ENCODE measurements at regions not wholly inside any gene's neighbourhood (a gene's known extent, or its start where the extent isn't known, plus 50 kb on each side); places are given as distances from the start of the nearest gene placed in this dataset.

DNA sequence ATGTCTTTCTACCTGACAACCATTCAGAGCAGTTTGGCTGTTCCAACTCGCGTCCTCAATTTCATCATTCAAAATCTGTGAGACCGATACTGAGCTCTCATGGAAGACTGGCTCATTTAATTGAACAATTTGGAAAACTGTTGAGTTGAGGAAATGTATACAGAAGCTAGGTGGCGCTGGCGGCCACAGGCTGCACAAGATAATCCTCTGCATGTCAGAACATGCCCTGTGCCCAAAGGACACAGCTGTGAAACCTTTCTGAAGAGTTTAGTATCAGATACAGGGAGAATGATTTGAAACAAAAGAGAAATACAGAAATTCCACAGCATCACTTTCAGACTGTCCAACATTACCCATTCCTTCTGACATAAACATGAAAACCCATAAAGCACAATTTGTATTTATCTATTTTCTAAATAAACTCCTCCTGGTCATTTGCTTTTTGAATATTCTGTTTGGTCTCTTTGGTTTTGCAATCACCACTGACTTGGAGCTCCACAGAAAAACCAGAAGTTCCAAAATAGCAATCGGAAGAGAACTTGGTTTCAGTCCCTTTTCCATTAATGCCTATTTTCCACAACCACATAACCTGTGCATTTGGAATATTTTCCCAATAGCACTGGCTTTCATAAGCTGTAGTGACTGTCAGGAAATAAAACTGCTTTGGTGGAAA lies 192.8 kb downstream of the MAP2K6 start (continued):
- TF ChIP-seq, protein P1, sequence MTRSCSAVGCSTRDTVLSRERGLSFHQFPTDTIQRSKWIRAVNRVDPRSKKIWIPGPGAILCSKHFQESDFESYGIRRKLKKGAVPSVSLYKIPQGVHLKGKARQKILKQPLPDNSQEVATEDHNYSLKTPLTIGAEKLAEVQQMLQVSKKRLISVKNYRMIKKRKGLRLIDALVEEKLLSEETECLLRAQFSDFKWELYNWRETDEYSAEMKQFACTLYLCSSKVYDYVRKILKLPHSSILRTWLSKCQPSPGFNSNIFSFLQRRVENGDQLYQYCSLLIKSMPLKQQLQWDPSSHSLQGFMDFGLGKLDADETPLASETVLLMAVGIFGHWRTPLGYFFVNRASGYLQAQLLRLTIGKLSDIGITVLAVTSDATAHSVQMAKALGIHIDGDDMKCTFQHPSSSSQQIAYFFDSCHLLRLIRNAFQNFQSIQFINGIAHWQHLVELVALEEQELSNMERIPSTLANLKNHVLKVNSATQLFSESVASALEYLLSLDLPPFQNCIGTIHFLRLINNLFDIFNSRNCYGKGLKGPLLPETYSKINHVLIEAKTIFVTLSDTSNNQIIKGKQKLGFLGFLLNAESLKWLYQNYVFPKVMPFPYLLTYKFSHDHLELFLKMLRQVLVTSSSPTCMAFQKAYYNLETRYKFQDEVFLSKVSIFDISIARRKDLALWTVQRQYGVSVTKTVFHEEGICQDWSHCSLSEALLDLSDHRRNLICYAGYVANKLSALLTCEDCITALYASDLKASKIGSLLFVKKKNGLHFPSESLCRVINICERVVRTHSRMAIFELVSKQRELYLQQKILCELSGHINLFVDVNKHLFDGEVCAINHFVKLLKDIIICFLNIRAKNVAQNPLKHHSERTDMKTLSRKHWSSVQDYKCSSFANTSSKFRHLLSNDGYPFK (CRISPR knock-in tag; IDR thresholded peaks at IDR 0.05; ENCODE audit: borderline replicate concordance), result no peak
- TF ChIP-seq, protein P2, sequence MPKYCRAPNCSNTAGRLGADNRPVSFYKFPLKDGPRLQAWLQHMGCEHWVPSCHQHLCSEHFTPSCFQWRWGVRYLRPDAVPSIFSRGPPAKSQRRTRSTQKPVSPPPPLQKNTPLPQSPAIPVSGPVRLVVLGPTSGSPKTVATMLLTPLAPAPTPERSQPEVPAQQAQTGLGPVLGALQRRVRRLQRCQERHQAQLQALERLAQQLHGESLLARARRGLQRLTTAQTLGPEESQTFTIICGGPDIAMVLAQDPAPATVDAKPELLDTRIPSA (CRISPR knock-in tag; IDR thresholded peaks at IDR 0.05; ENCODE audit: borderline replicate concordance), result no peak
- TF ChIP-seq, protein P3, sequence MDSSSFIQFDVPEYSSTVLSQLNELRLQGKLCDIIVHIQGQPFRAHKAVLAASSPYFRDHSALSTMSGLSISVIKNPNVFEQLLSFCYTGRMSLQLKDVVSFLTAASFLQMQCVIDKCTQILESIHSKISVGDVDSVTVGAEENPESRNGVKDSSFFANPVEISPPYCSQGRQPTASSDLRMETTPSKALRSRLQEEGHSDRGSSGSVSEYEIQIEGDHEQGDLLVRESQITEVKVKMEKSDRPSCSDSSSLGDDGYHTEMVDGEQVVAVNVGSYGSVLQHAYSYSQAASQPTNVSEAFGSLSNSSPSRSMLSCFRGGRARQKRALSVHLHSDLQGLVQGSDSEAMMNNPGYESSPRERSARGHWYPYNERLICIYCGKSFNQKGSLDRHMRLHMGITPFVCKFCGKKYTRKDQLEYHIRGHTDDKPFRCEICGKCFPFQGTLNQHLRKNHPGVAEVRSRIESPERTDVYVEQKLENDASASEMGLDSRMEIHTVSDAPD (CRISPR knock-in tag; IDR thresholded peaks at IDR 0.05), result no peak
- no peak for TF ChIP-seq SATB2 (CRISPR knock-in tag; IDR thresholded peaks at IDR 0.05)
- TF ChIP-seq, protein P4, sequence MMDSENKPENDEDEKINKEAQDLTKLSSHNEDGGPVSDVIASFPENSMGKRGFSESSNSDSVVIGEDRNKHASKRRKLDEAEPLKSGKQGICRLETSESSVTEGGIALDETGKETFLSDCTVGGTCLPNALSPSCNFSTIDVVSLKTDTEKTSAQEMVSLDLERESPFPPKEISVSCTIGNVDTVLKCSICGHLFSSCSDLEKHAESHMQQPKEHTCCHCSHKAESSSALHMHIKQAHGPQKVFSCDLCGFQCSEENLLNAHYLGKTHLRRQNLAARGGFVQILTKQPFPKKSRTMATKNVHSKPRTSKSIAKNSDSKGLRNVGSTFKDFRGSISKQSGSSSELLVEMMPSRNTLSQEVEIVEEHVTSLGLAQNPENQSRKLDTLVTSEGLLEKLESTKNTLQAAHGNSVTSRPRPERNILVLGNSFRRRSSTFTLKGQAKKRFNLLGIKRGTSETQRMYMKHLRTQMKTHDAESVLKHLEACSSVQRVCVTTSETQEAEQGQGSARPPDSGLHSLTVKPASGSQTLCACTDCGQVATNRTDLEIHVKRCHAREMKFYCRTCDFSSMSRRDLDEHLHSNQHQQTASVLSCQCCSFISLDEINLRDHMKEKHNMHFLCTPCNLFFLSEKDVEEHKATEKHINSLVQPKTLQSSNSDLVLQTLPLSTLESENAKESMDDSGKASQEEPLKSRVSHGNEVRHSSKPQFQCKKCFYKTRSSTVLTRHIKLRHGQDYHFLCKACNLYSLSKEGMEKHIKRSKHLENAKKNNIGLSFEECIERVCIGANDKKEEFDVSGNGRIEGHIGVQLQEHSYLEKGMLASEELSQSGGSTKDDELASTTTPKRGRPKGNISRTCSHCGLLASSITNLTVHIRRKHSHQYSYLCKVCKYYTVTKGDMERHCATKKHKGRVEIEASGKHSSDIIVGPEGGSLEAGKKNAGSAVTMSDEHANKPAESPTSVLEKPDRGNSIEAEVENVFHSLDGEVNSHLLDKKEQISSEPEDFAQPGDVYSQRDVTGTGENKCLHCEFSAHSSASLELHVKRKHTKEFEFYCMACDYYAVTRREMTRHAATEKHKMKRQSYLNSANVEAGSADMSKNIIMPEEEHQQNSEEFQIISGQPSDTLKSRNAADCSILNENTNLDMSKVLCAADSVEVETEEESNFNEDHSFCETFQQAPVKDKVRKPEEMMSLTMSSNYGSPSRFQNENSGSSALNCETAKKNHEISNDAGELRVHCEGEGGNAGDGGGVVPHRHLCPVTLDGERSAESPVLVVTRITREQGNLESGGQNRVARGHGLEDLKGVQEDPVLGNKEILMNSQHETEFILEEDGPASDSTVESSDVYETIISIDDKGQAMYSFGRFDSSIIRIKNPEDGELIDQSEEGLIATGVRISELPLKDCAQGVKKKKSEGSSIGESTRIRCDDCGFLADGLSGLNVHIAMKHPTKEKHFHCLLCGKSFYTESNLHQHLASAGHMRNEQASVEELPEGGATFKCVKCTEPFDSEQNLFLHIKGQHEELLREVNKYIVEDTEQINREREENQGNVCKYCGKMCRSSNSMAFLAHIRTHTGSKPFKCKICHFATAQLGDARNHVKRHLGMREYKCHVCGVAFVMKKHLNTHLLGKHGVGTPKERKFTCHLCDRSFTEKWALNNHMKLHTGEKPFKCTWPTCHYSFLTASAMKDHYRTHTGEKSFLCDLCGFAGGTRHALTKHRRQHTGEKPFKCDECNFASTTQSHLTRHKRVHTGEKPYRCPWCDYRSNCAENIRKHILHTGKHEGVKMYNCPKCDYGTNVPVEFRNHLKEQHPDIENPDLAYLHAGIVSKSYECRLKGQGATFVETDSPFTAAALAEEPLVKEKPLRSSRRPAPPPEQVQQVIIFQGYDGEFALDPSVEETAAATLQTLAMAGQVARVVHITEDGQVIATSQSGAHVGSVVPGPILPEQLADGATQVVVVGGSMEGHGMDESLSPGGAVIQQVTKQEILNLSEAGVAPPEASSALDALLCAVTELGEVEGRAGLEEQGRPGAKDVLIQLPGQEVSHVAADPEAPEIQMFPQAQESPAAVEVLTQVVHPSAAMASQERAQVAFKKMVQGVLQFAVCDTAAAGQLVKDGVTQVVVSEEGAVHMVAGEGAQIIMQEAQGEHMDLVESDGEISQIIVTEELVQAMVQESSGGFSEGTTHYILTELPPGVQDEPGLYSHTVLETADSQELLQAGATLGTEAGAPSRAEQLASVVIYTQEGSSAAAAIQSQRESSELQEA (CRISPR knock-in tag; IDR thresholded peaks at IDR 0.05; ENCODE audit: not compliant biosample characterization), result no peak
- TF ChIP-seq FOXA3 (CRISPR knock-in tag; IDR thresholded peaks at IDR 0.05), result peak; percentile 15; the same call in 1 of the 2 replicates
- TF ChIP-seq, protein P5, sequence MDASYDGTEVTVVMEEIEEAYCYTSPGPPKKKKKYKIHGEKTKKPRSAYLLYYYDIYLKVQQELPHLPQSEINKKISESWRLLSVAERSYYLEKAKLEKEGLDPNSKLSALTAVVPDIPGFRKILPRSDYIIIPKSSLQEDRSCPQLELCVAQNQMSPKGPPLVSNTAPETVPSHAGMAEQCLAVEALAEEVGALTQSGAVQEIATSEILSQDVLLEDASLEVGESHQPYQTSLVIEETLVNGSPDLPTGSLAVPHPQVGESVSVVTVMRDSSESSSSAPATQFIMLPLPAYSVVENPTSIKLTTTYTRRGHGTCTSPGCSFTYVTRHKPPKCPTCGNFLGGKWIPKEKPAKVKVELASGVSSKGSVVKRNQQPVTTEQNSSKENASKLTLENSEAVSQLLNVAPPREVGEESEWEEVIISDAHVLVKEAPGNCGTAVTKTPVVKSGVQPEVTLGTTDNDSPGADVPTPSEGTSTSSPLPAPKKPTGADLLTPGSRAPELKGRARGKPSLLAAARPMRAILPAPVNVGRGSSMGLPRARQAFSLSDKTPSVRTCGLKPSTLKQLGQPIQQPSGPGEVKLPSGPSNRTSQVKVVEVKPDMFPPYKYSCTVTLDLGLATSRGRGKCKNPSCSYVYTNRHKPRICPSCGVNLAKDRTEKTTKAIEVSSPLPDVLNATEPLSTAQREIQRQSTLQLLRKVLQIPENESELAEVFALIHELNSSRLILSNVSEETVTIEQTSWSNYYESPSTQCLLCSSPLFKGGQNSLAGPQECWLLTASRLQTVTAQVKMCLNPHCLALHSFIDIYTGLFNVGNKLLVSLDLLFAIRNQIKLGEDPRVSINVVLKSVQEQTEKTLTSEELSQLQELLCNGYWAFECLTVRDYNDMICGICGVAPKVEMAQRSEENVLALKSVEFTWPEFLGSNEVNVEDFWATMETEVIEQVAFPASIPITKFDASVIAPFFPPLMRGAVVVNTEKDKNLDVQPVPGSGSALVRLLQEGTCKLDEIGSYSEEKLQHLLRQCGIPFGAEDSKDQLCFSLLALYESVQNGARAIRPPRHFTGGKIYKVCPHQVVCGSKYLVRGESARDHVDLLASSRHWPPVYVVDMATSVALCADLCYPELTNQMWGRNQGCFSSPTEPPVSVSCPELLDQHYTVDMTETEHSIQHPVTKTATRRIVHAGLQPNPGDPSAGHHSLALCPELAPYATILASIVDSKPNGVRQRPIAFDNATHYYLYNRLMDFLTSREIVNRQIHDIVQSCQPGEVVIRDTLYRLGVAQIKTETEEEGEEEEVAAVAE (CRISPR knock-in tag; IDR thresholded peaks at IDR 0.05; ENCODE audit: borderline replicate concordance), result no peak

All from HepG2 (cell line).